Mucosa of stomach (tissue), 1 donor: ENCODE measurements at regions not wholly inside any gene's neighbourhood (a gene's known extent, or its start where the extent isn't known, plus 50 kb on each side); places are given as distances from the start of the nearest gene placed in this dataset.
"Not testable (repeated sequence)": the region's sequence is repeated elsewhere in the genome, so short reads cannot be mapped to it uniquely, and the experiment has no call there.

ENCODE experiments used
- H3K27me3 ChIP-seq: one replicate; pipeline ENCODE4 v1.7.0; 2013; ENCODE audit warnings: mild to moderate bottlenecking, low read length; ENCODE audit not compliant: control insufficient read depth, insufficient read depth
- H3K36me3 ChIP-seq: one replicate; pipeline ENCODE4 v1.7.0; 2013; ENCODE audit warnings: low read length; ENCODE audit not compliant: control insufficient read depth, insufficient read depth
- H3K4me1 ChIP-seq: one replicate; pipeline ENCODE4 v1.7.0; 2013; ENCODE audit warnings: mild to moderate bottlenecking, low read length; ENCODE audit not compliant: control insufficient read depth, insufficient read depth
- H3K4me3 ChIP-seq: one replicate; pipeline ENCODE4 v1.7.0; 2013; ENCODE audit warnings: low read length
- H3K9ac ChIP-seq: one replicate; pipeline ENCODE4 v1.7.0; 2013; ENCODE audit warnings: mild to moderate bottlenecking, low read length, moderate library complexity
- H3K9me3 ChIP-seq: one replicate; pipeline ENCODE4 v1.7.0; 2013; ENCODE audit warnings: mild to moderate bottlenecking, low read length, moderate library complexity; ENCODE audit not compliant: control insufficient read depth
- donor health status: Pancreatic carcinoma.

DNA sequence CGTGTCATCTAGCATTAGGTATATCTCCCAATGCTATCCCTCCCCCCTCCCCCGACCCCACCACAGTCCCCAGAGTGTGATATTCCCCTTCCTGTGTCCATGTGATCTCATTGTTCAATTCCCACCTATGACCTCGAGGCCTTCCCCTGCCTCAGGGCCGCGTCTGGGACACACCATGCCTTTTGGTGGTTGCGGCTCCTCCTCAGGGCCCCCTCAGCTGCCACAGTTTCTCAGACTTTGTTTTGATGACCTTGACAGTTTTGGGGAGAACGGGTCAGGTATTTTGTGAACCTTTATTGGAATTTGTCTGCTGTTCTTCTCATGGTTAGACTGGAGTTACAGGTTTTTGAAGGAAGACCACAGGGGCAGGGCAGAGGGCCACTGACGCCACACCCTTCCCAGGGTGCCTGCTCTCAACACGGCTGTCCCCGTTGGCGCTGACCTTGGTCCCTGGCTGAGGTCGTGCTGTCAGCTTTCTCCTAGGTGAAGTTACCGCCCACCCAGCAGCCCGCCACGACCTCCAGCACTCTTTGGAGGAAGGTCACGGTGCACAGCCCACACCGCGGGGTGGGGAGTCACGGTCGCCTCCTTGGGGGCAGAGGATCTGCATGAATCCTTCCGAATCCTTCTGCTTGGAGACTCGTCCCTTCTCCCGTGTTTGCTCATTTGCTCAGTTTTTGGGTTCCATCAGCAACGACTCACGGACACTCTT lies 130.5 kb downstream of the KIF26A start:
- Histone ChIP-seq H3K4me3 (no peak overlapping the region), H3K36me3 (no peaks in the 10 kb centered on the region), H3K4me1 (no peaks in the 10 kb centered on the region), H3K9ac (no peak overlapping the region), H3K9me3 (no peaks in the 10 kb centered on the region), H3K27me3 (no peaks in the 10 kb centered on the region)

DNA sequence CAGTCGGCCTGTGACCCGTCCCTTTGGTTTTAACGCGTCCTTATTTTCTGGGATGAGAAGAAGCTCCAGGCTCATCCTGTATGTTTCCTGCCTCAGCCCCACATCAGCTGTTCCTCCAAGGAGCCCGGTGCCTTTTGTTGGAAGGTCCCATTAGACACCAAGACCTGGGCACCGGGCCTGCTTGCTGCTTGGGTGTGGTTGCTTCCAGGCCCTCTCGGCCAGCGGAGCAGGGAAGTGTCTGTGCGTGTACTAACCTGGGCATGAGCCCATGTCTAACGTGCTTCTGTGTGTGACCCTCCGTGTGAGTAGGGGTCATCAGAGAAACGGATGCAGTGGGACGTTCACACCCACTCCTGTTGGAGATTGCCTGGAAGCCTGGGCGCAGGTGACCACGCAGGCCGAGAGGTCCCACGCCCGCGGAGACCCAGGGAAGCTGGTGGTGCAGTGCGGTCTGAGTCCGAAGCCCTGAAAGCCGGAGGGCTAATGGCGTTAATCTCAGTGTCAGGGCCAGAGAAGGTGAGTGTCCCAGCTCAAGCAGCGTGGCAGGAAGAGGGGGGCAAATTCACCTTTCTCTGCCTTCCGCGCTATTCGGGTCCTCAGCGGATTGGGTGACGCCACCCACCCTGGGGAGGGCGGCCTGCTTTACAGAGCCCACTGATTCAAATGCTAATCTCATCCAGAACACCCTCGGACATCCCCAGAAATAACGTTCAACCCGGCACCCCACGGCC lies 131.3 kb downstream of the KIF26A start:
- H3K36me3 ChIP-seq, H3K27me3 ChIP-seq, H3K4me1 ChIP-seq, H3K9ac ChIP-seq, H3K4me3 ChIP-seq, H3K9me3 ChIP-seq: not testable (repeated sequence)

DNA sequence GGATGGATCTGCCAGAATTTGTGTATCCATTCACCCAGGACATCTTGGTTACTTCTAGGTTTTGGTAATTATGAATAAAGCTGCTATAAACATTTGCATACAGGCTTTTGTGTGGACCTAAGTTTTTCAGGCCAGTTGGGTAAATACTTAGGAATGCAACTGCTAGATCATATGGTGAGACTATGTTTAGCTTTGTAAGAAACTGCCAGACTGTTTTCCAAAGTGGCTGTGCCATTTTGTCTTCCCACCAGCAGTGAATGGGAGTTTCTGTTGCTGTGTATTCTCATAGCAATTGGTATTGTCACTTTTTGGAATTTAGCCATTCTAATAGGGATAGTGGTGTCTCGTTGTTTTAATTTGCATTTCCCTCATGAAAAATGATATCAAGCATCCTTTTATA lies 133.0 kb downstream of the KIF26A start:
- Histone ChIP-seq H3K4me3 (no peak overlapping the region), H3K9ac (no peak overlapping the region), H3K27me3 (peaks cover 4% of the 10 kb centered on the region), H3K4me1 (no peaks in the 10 kb centered on the region), H3K9me3 (no peaks in the 10 kb centered on the region), H3K36me3 (no peaks in the 10 kb centered on the region)

DNA sequence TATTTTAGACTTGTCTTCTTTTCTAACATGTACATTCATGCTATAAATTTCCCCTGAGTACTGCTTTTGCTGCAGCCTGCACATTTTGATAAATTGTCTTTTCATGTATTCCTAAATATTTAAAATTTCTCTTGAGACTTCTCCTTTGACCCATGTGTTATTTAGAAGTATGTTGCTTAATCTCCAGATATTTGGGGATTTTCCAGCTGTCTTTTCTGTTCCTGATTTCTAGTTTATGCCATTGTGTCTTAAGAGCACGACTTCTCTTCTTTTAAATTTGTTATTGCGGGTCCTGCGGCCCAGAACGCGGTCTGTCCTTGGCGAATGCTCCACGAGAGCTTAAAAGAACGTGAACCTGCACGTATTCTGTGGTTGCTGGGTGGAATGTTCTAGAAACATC lies 136.4 kb downstream of the KIF26A start:
- Histone ChIP-seq H3K9ac (no peak overlapping the region), H3K9me3 (no peaks in the 10 kb centered on the region), H3K36me3 (no peaks in the 10 kb centered on the region), H3K4me1 (no peaks in the 10 kb centered on the region), H3K27me3 (peaks cover 26% of the 10 kb centered on the region), H3K4me3 (no peak overlapping the region)

DNA sequence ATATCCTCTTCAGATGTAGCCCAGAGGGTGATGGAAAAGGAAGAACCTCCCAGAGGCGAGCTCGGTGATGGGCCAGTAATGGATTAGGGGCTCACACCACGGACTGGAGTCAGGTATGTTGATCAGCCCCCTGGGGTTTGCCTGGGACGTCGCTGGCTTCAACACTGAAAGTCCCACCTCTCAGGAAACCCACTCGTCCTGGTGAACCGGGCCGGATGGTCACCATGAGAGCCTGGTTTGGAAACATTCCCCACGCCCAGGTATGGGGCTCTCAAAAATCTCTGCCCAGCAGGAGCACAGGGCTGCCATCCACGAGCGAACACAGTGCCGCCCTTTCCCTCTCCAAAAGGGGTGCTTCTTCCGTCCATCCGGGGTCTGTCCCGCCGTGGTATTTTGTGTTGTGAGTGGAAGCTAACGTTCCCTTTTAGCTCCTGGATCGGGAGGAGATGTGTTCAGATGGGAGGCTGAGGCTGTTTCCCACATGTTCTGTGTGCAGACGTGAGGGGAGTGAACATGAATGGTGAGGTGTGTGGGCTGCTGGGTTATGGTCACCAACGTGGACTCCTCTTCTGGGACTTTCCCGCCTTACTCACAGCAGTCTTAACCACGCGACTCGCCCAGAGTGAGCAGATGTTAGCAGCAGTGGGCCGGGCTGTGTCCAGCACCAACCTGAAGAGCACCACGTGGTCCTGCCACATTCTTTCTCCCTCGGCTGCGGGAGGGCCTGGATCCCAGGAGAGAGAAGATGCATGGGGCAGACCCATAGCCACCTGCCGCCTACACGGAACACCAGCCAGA lies 139.2 kb downstream of the KIF26A start:
- H3K27me3 ChIP-seq: peaks cover 26% of the 10 kb centered on the region
- no peaks in the 10 kb centered on the region for H3K4me1 ChIP-seq
- H3K36me3 ChIP-seq: no peaks in the 10 kb centered on the region
- no peak overlapping the region for H3K4me3 ChIP-seq
- no peak overlapping the region for H3K9ac ChIP-seq
- no peaks in the 10 kb centered on the region for H3K9me3 ChIP-seq

DNA sequence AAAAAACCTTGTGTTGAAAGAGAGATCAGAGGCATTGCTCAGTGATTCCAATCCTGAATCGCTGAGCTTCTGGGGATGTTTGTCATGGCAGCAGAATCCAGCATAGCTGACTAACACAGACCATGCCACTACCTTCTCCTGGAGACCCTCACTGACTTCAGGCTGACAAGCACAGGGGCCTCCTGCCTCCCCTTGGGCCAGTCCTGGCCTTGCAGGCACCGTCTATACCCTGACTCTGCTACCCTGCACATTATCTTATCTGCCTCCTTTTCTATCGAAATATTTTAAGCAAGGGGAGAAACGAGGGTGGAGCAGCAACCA lies 139.8 kb downstream of the KIF26A start:
- Histone ChIP-seq H3K4me1 (no peaks in the 10 kb centered on the region), H3K4me3 (no peak overlapping the region), H3K36me3 (no peaks in the 10 kb centered on the region), H3K9me3 (no peaks in the 10 kb centered on the region), H3K27me3 (peaks cover 26% of the 10 kb centered on the region), H3K9ac (no peak overlapping the region)

DNA sequence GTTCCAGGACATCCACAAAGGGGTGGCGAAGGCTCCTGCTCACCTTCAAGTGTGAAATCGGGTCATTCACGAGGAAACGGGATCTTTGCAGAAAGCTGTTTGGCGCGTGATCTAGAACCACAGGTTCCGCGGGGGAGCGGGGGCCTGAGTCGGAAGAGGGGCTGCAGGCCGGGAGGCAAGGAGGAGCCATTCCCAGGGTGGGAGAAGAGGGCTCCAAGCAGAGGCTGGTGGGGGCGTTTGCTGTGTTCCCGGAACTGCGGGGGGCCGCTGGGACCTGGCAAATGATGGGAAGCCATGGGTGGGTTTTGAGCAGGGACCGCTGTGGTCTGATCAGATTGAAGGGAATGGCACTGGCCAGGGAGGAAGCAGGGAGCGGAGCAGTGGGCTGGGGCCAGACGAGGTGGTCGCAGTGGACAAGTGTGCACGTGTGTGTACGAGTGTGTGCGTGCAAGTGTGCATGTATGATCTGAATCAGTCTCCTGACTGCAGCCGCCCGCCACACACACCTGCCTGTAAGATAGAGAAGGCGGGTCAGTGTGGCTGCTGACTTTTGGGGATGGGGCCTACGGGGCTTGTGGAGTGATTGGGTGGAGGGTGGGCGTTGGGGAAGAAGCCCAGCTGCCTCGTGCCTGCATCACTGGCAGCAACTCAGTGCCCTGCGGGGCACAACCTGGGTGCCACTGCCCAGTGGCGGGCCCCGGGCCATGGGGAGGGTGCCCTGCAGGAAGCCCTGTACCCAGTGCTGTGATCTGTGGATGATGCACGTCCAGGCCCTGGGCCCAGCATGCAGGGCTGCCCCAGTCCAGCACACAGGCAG lies 141.9 kb downstream of the KIF26A start:
- no peaks in the 10 kb centered on the region for H3K4me1 ChIP-seq
- H3K27me3 ChIP-seq: peaks cover 26% of the 10 kb centered on the region
- no peak overlapping the region for H3K9ac ChIP-seq
- no peak overlapping the region for H3K4me3 ChIP-seq
- H3K9me3 ChIP-seq: no peaks in the 10 kb centered on the region
- no peaks in the 10 kb centered on the region for H3K36me3 ChIP-seq

DNA sequence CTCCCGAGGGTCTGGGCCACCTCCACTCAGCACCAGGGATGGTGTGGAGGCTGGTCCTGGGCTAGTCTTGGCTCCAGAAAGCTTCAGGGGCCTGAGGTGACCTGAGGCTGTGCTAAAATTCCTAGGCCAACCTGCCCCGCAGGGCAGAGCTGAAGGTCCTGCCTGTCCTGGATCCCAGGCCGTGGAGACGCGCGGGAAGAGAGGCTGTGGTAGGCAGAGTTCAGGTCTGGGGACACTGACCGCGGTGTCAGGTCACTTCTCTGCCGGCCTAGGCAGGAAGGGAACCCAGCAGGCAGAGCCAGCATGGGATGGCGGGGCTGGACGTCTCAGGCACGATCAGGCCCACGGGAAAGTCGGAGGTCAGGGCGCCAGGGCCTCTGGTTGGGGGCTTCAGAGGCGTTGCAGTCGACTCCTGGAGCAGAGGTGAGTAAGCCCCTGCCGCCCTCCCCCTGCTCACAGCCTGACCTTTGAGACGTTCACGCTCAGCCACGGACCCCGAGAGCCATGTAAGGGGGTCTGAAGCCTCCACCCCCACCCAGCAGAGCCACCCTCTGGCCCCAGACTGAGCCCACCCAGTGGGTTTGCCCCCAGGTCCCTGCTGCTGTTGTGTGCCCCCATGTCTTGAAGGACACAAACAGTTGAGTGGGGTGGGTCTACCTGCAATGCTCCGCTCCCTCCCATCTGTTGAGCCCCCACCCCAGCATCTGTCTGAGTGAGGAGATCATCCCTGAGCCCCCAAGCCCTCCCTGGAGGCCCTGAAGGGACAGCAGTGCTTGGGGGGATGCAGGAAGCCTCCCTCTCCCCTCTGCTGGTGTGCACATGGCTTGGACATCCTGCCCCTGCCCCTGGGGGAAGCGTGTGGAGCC lies 142.7 kb downstream of the KIF26A start:
- Histone ChIP-seq H3K9me3 (no peaks in the 10 kb centered on the region), H3K9ac (no peak overlapping the region), H3K36me3 (no peaks in the 10 kb centered on the region), H3K4me3 (no peak overlapping the region), H3K27me3 (peaks cover 24% of the 10 kb centered on the region), H3K4me1 (no peaks in the 10 kb centered on the region)

DNA sequence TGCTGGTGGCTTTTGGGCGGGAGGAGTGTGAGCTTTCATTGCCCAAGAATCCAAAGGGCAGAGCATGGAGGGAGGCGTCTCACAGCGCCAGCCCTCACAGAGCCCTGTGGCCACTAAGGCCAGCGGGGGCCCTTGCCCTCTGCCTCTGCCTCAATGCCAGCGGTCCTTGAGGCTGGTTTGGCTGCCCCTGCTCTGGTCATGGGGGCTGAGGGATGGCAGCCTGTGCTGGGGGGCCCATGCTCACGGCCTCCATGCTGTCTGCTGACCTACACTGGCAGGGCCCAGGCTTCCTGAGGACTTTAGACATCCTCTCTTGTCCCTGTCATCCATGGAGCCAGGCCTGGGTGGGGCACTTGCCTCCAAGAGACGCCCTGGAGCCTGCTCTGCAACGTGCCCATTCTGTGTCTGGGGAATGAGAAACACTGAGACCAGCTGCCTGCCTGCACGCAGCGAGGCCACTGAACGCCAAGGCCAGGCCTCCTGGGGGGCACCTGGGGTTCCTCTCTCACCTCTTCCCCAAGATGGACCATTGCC lies 143.4 kb downstream of the KIF26A start:
- Histone ChIP-seq H3K4me1 (no peaks in the 10 kb centered on the region), H3K27me3 (peaks cover 21% of the 10 kb centered on the region), H3K9me3 (no peaks in the 10 kb centered on the region), H3K36me3 (no peaks in the 10 kb centered on the region), H3K9ac (no peak overlapping the region), H3K4me3 (no peak overlapping the region)

DNA sequence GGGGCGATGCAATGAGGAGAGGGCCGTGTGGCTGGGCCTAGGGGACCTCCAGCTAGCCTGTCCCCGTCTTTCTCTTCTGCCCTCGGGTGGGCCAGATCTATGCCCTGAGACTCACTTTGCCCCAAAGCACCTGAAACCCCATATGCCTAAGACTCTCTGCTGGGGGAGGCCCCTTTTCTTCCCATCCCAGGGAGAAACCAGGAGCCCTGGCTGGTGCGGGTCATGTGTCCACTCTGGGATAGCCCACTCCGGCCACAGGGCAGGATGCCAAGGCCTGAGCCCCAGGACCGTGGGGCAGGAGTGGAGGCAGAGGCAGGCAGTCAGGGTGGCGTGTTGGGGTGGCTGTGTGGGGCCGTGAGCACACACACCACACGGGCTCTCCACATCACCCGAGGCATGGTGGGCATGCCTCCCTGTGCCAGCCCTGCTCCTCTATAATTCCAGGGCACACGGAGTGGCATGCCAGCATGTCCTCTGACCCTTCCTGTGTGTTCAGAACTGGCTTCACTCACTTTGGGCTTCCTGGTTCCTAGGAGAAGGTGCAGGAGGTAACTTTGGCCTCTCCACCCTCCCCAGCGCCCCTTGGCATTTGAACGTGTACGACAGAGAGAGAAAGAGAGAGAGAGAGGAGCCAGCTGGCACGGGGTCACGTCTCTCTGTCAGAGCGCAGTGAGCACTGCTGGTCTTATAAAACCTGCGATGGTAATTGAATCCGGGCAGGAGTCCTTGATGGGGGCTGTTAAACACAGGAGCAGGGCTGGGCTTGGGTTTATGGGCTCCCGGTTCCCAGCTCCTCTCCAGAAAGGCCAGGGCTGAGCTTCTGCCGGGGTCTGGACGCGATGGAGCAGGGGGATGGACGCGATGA lies 144.2 kb downstream of the KIF26A start:
- Histone ChIP-seq H3K9ac (no peak overlapping the region), H3K9me3 (no peaks in the 10 kb centered on the region), H3K4me1 (no peaks in the 10 kb centered on the region), H3K4me3 (no peak overlapping the region), H3K36me3 (no peaks in the 10 kb centered on the region), H3K27me3 (peaks cover 13% of the 10 kb centered on the region)
